GM23338 (cell line): ENCODE measurements at regions not wholly inside any gene's neighbourhood (a gene's known extent, or its start where the extent isn't known, plus 50 kb on each side); places are given as distances from the start of the nearest gene placed in this dataset.

Source experiments
- ATAC-seq: fragments of 200-7000 bp; cut with Tn5 transposase; 3 replicates; pipeline ENCODE4 v1.9.1; 2020
- DNase-seq: peaks from one replicate; pipeline ENCODE4 v3.0.0-alpha.2; 2015; ENCODE audit warnings: low spot score
- H2AFZ ChIP-seq: fragments of 200-600 bp; sonication (generic); 2 replicates; pipeline ENCODE4 v1.8.0; 2016; ENCODE audit warnings: antibody characterized with exemption, mild to moderate bottlenecking, moderate library complexity
- H3F3A ChIP-seq: fragments of 200-600 bp; sonication (generic); replicated peaks from 2 replicates; pipeline ENCODE4 v1.8.0; 2017; ENCODE audit warnings: antibody characterized with exemption, mixed run types, low read depth
- H3K27ac ChIP-seq: fragments of 200-600 bp; sonication (generic); 2 replicates; pipeline ENCODE4 v1.6.1; 2016; ENCODE audit warnings: low read depth
- H3K27me3 ChIP-seq: fragments of 200-600 bp; sonication (generic); 2 replicates; pipeline ENCODE4 v1.8.0; 2016; ENCODE audit warnings: mild to moderate bottlenecking, mixed run types, moderate library complexity; ENCODE audit not compliant: insufficient read depth
- H3K36me3 ChIP-seq: fragments of 200-600 bp; sonication (generic); 2 replicates; pipeline ENCODE4 v1.8.0; 2016; ENCODE audit warnings: mild to moderate bottlenecking; ENCODE audit not compliant: insufficient read depth
- H3K4me1 ChIP-seq: fragments of 200-600 bp; sonication (generic); 2 replicates; pipeline ENCODE4 v1.8.0; 2016; ENCODE audit warnings: mild to moderate bottlenecking, moderate library complexity; ENCODE audit not compliant: insufficient read depth
- H3K4me2 ChIP-seq: fragments of 200-600 bp; sonication (generic); 2 replicates; pipeline ENCODE4 v1.7.1; 2017; ENCODE audit warnings: mixed run types
- H3K4me3 ChIP-seq: fragments of 200-600 bp; sonication (generic); 2 replicates; pipeline ENCODE4 v1.6.1; 2016; ENCODE audit warnings: mixed run types
- H3K79me2 ChIP-seq: fragments of 200-600 bp; sonication (generic); replicated peaks from 2 replicates; pipeline ENCODE4 v1.8.0; 2017; ENCODE audit warnings: mild to moderate bottlenecking; ENCODE audit not compliant: insufficient read depth
- H3K9me2 ChIP-seq: fragments of 200-600 bp; sonication (generic); 2 replicates; pipeline ENCODE4 v1.8.0; 2017; ENCODE audit not compliant: insufficient read depth
- H4K20me1 ChIP-seq: fragments of 200-600 bp; sonication (generic); replicated peaks from 2 replicates; pipeline ENCODE4 v1.8.0; 2017; ENCODE audit warnings: mild to moderate bottlenecking; ENCODE audit not compliant: insufficient read depth
- H3K27ac Mint-ChIP-seq: 2 replicates; pipeline ENCODE4 v1.8.0; 2020; ENCODE audit warnings: inconsistent platforms, mild to moderate bottlenecking, moderate library complexity, mixed read lengths
- H3K27me3 Mint-ChIP-seq: 3 replicates; pipeline ENCODE4 v1.8.0; 2022; ENCODE audit warnings: low read depth, mild to moderate bottlenecking, moderate library complexity, mixed read lengths, inconsistent platforms; ENCODE audit not compliant: insufficient read depth, poor library complexity
- H3K36me3 Mint-ChIP-seq: 3 replicates; pipeline ENCODE4 v1.8.0; 2021; ENCODE audit warnings: low read depth, mild to moderate bottlenecking, inconsistent platforms, moderate library complexity, mixed read lengths
- H3K4me1 Mint-ChIP-seq: 3 replicates; pipeline ENCODE4 v1.8.0; 2020; ENCODE audit warnings: mild to moderate bottlenecking, inconsistent platforms, mixed read lengths
- H3K4me3 Mint-ChIP-seq: 3 replicates; pipeline ENCODE4 v1.8.0; 2021; ENCODE audit warnings: moderate library complexity, mild to moderate bottlenecking, inconsistent platforms, mixed read lengths
- H3K9me3 Mint-ChIP-seq: 3 replicates; pipeline ENCODE4 v1.8.0; 2020; ENCODE audit warnings: moderate library complexity, mild to moderate bottlenecking, inconsistent platforms, mixed read lengths
- CREB1 ChIP-seq: fragments of 250-450 bp; sonication (Bioruptor Pico); IDR thresholded peaks from 2 replicates; pipeline ENCODE4 v1.5.0; 2020; ENCODE audit warnings: low read depth, mild to moderate bottlenecking, moderate library complexity
- EZH2 ChIP-seq: fragments of 200-600 bp; sonication (generic); IDR thresholded peaks from one replicate; pipeline ENCODE4 v1.8.0; 2017; ENCODE audit warnings: antibody characterized with exemption, mild to moderate bottlenecking, low read depth; ENCODE audit not compliant: unreplicated experiment
- EZH2phosphoT487 ChIP-seq: fragments of 200-600 bp; sonication (generic); IDR thresholded peaks from one replicate; pipeline ENCODE4 v1.8.1; 2018; ENCODE audit warnings: antibody characterized with exemption; ENCODE audit not compliant: unreplicated experiment
- JUNB ChIP-seq: IDR thresholded peaks from one replicate; pipeline ENCODE4 v1.6.1; 2016; ENCODE audit warnings: antibody characterized with exemption; ENCODE audit not compliant: unreplicated experiment
- NANOG ChIP-seq: IDR thresholded peaks from 2 replicates; pipeline ENCODE4 v1.6.1; 2016; ENCODE audit warnings: antibody characterized with exemption, borderline replicate concordance
- POLR2AphosphoS5 ChIP-seq: IDR thresholded peaks from 2 replicates; pipeline ENCODE4 v1.6.1; 2016; ENCODE audit warnings: antibody characterized with exemption, low read depth
- STAT1 ChIP-seq: IDR thresholded peaks from one replicate; pipeline ENCODE4 v1.6.1; 2016; ENCODE audit warnings: antibody characterized with exemption; ENCODE audit not compliant: unreplicated experiment
- ZNF114 ChIP-seq: fragments of 250-450 bp; sonication (Bioruptor Pico); IDR thresholded peaks from 2 replicates; pipeline ENCODE4 v1.5.0; 2020; ENCODE audit warnings: mild to moderate bottlenecking, moderate library complexity
- ZNF331 ChIP-seq: fragments of 250-450 bp; sonication (Bioruptor Pico); IDR thresholded peaks from 2 replicates; pipeline ENCODE4 v1.5.0; 2020; ENCODE audit warnings: low read depth, mild to moderate bottlenecking, moderate library complexity
- TF ChIP-seq, protein P1 (sequence below): IDR thresholded peaks from one replicate; pipeline ENCODE4 v1.6.1; 2018; ENCODE audit warnings: antibody characterized with exemption; ENCODE audit not compliant: unreplicated experiment
- TF ChIP-seq, protein P2 (sequence below): IDR thresholded peaks from 2 replicates; pipeline ENCODE4 v1.6.1; 2016; ENCODE audit warnings: antibody characterized with exemption
- TF ChIP-seq, protein P3 (sequence below), 2 experiments: fragments of 200-600 bp in 1 of 2; sonication (generic) in 1 of 2; conservative IDR thresholded peaks; 2 replicates each; pipeline versions ENCODE4 v1.5.1 to v1.6.1; 2016 to 2017; ENCODE audit warnings: antibody characterized with exemption in 2 of 2, low read depth in 2 of 2, mild to moderate bottlenecking in 2 of 2, moderate library complexity in 1 of 2
- TF ChIP-seq, protein P4 (sequence below): fragments of 250-450 bp; sonication (Bioruptor Pico); IDR thresholded peaks from 2 replicates; pipeline ENCODE4 v1.5.0; 2020; ENCODE audit warnings: mild to moderate bottlenecking, moderate library complexity

DNA sequence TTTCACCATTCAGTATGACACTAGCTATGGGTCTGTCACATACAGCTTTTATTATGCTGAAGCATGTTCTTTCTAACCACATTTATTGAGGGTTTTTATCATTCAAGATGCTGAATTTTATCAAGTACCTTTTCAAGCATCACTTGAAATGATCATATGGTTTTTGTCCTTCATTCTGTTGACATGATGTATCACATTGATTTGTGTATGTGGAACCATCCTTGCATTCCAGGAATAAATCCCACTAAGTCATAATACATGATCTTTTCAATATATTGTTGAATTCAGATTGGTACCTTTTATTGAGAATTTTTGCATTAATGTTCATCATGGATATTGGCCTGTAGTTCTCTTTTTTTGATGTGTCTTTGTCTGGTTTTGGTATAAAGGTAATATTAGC lies 317.4 kb downstream of the NNT start:
- no peaks in the 10 kb centered on the region; the same call in 2 of the 3 replicates for H3K9me3 Mint-ChIP-seq
- no peaks in the 10 kb centered on the region for H3K36me3 Mint-ChIP-seq
- Histone ChIP-seq H3F3A (no peaks in the 10 kb centered on the region), H3K79me2 (no peaks in the 10 kb centered on the region), H3K4me3 (no peak overlapping the region), H3K9me2 (0 out of 2 replicates have a peak, but pooled peaks cover 12% of the 10 kb centered on the region), H3K27me3 (no peaks in the 10 kb centered on the region), H4K20me1 (no peaks in the 10 kb centered on the region), H2AFZ (no peak overlapping the region), H3K36me3 (no peaks in the 10 kb centered on the region), H3K27ac (no peak overlapping the region), H3K4me1 (no peaks in the 10 kb centered on the region), H3K4me2 (no peak overlapping the region)
- H3K27me3 Mint-ChIP-seq = no peaks in the 10 kb centered on the region
- ATAC-seq = no peak
- H3K27ac Mint-ChIP-seq = no peak overlapping the region
- TF ChIP-seq POLR2AphosphoS5 = no peak
- no peak for TF ChIP-seq STAT1
- TF ChIP-seq EZH2 = no peak
- TF ChIP-seq EZH2phosphoT487 = no peak
- TF ChIP-seq CREB1 (CRISPR knock-in tag) = no peak
- TF ChIP-seq, protein P1, sequence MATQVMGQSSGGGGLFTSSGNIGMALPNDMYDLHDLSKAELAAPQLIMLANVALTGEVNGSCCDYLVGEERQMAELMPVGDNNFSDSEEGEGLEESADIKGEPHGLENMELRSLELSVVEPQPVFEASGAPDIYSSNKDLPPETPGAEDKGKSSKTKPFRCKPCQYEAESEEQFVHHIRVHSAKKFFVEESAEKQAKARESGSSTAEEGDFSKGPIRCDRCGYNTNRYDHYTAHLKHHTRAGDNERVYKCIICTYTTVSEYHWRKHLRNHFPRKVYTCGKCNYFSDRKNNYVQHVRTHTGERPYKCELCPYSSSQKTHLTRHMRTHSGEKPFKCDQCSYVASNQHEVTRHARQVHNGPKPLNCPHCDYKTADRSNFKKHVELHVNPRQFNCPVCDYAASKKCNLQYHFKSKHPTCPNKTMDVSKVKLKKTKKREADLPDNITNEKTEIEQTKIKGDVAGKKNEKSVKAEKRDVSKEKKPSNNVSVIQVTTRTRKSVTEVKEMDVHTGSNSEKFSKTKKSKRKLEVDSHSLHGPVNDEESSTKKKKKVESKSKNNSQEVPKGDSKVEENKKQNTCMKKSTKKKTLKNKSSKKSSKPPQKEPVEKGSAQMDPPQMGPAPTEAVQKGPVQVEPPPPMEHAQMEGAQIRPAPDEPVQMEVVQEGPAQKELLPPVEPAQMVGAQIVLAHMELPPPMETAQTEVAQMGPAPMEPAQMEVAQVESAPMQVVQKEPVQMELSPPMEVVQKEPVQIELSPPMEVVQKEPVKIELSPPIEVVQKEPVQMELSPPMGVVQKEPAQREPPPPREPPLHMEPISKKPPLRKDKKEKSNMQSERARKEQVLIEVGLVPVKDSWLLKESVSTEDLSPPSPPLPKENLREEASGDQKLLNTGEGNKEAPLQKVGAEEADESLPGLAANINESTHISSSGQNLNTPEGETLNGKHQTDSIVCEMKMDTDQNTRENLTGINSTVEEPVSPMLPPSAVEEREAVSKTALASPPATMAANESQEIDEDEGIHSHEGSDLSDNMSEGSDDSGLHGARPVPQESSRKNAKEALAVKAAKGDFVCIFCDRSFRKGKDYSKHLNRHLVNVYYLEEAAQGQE = no peak
- TF ChIP-seq ZNF114 (CRISPR knock-in tag) = no peak
- TF ChIP-seq, protein P2, sequence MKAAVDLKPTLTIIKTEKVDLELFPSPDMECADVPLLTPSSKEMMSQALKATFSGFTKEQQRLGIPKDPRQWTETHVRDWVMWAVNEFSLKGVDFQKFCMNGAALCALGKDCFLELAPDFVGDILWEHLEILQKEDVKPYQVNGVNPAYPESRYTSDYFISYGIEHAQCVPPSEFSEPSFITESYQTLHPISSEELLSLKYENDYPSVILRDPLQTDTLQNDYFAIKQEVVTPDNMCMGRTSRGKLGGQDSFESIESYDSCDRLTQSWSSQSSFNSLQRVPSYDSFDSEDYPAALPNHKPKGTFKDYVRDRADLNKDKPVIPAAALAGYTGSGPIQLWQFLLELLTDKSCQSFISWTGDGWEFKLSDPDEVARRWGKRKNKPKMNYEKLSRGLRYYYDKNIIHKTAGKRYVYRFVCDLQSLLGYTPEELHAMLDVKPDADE = no peak
- no peak for TF ChIP-seq JUNB
- TF ChIP-seq ZNF331 (CRISPR knock-in tag) = no peak
- TF ChIP-seq, protein P3, sequence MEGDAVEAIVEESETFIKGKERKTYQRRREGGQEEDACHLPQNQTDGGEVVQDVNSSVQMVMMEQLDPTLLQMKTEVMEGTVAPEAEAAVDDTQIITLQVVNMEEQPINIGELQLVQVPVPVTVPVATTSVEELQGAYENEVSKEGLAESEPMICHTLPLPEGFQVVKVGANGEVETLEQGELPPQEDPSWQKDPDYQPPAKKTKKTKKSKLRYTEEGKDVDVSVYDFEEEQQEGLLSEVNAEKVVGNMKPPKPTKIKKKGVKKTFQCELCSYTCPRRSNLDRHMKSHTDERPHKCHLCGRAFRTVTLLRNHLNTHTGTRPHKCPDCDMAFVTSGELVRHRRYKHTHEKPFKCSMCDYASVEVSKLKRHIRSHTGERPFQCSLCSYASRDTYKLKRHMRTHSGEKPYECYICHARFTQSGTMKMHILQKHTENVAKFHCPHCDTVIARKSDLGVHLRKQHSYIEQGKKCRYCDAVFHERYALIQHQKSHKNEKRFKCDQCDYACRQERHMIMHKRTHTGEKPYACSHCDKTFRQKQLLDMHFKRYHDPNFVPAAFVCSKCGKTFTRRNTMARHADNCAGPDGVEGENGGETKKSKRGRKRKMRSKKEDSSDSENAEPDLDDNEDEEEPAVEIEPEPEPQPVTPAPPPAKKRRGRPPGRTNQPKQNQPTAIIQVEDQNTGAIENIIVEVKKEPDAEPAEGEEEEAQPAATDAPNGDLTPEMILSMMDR (conservative IDR thresholded peaks at IDR 0.05; ENCODE audit: low read depth in 2 of 2) = no peak
- no peak for TF ChIP-seq NANOG
- TF ChIP-seq, protein P4, sequence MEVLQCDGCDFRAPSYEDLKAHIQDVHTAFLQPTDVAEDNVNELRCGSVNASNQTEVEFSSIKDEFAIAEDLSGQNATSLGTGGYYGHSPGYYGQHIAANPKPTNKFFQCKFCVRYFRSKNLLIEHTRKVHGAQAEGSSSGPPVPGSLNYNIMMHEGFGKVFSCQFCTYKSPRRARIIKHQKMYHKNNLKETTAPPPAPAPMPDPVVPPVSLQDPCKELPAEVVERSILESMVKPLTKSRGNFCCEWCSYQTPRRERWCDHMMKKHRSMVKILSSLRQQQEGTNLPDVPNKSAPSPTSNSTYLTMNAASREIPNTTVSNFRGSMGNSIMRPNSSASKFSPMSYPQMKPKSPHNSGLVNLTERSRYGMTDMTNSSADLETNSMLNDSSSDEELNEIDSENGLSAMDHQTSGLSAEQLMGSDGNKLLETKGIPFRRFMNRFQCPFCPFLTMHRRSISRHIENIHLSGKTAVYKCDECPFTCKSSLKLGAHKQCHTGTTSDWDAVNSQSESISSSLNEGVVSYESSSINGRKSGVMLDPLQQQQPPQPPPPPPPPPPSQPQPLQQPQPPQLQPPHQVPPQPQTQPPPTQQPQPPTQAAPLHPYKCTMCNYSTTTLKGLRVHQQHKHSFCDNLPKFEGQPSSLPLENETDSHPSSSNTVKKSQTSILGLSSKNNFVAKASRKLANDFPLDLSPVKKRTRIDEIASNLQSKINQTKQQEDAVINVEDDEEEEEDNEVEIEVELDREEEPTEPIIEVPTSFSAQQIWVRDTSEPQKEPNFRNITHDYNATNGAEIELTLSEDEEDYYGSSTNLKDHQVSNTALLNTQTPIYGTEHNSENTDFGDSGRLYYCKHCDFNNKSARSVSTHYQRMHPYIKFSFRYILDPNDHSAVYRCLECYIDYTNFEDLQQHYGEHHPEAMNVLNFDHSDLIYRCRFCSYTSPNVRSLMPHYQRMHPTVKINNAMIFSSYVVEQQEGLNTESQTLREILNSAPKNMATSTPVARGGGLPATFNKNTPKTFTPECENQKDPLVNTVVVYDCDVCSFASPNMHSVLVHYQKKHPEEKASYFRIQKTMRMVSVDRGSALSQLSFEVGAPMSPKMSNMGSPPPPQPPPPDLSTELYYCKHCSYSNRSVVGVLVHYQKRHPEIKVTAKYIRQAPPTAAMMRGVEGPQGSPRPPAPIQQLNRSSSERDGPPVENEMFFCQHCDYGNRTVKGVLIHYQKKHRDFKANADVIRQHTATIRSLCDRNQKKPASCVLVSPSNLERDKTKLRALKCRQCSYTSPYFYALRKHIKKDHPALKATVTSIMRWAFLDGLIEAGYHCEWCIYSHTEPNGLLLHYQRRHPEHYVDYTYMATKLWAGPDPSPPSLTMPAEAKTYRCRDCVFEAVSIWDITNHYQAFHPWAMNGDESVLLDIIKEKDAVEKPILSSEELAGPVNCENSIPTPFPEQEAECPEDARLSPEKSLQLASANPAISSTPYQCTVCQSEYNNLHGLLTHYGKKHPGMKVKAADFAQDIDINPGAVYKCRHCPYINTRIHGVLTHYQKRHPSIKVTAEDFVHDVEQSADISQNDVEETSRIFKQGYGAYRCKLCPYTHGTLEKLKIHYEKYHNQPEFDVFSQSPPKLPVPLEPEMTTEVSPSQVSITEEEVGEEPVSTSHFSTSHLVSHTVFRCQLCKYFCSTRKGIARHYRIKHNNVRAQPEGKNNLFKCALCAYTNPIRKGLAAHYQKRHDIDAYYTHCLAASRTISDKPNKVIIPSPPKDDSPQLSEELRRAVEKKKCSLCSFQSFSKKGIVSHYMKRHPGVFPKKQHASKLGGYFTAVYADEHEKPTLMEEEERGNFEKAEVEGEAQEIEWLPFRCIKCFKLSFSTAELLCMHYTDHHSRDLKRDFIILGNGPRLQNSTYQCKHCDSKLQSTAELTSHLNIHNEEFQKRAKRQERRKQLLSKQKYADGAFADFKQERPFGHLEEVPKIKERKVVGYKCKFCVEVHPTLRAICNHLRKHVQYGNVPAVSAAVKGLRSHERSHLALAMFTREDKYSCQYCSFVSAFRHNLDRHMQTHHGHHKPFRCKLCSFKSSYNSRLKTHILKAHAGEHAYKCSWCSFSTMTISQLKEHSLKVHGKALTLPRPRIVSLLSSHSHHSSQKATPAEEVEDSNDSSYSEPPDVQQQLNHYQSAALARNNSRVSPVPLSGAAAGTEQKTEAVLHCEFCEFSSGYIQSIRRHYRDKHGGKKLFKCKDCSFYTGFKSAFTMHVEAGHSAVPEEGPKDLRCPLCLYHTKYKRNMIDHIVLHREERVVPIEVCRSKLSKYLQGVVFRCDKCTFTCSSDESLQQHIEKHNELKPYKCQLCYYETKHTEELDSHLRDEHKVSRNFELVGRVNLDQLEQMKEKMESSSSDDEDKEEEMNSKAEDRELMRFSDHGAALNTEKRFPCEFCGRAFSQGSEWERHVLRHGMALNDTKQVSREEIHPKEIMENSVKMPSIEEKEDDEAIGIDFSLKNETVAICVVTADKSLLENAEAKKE = no peak
- no peak for DNase-seq
- H3K4me3 Mint-ChIP-seq = no peak overlapping the region
- H3K4me1 Mint-ChIP-seq = no peaks in the 10 kb centered on the region
